ENCODE measurements at regions not wholly inside any gene's neighbourhood (a gene's known extent, or its start where the extent isn't known, plus 50 kb on each side); places are given as distances from the start of the nearest gene placed in this dataset.
"Not testable (repeated sequence)": the region's sequence is repeated elsewhere in the genome, so short reads cannot be mapped to it uniquely, and the experiment has no call there.

DNA sequence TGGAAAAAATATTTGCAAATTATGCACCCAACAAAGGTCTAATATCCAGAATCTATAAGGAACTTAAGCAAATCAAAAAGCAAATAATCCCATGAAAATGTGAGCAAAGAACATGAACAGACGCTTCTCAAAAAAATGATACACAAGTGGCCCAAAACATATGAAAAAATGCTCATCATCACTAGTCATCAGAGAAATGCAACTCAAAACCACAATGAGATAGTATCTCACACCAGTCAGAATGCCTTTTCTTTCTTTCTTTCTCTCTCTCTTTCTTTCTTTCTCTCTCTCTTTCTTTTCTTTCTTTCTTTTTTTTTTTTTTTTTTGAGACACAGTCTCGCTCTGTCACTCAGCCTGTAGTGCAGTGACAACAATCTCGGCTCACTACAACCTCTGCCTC is 602.9 kb upstream of the TBL1XR1 start:
- TF ChIP-seq, protein P1, sequence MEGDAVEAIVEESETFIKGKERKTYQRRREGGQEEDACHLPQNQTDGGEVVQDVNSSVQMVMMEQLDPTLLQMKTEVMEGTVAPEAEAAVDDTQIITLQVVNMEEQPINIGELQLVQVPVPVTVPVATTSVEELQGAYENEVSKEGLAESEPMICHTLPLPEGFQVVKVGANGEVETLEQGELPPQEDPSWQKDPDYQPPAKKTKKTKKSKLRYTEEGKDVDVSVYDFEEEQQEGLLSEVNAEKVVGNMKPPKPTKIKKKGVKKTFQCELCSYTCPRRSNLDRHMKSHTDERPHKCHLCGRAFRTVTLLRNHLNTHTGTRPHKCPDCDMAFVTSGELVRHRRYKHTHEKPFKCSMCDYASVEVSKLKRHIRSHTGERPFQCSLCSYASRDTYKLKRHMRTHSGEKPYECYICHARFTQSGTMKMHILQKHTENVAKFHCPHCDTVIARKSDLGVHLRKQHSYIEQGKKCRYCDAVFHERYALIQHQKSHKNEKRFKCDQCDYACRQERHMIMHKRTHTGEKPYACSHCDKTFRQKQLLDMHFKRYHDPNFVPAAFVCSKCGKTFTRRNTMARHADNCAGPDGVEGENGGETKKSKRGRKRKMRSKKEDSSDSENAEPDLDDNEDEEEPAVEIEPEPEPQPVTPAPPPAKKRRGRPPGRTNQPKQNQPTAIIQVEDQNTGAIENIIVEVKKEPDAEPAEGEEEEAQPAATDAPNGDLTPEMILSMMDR (IDR thresholded peaks at IDR 0.05; ENCODE audit: low read length): not testable (repeated sequence)
- not testable (repeated sequence) for TF ChIP-seq EZH2phosphoT487 (IDR thresholded peaks at IDR 0.05; ENCODE audit: low read length); EZH2 (optimal IDR thresholded peaks at IDR 0.05; ENCODE audit: low read depth, low read length)

All from MM.1S (cell line).